ENCODE measurements at regions not wholly inside any gene's neighbourhood (a gene's known extent, or its start where the extent isn't known, plus 50 kb on each side); places are given as distances from the start of the nearest gene placed in this dataset.
"Not testable (repeated sequence)": the region's sequence is repeated elsewhere in the genome, so short reads cannot be mapped to it uniquely, and the experiment has no call there.

- Histone ChIP-seq H3K4me1 (ENCODE audit: control insufficient read depth in 3 of 3, insufficient read depth in 2 of 3, low read depth in 1 of 3, low read length in 2 of 3) (no peaks in the 10 kb centered on the region), H3K36me3 (ENCODE audit: control insufficient read depth in 3 of 3, insufficient read depth in 2 of 3, low read depth in 1 of 3, low read length in 3 of 3) (no peaks in the 10 kb centered on the region), H3K9me3 (ENCODE audit: control insufficient read depth in 2 of 2, insufficient read depth in 1 of 2, low read depth in 1 of 2, low read length in 1 of 2) (peaks cover 6 to 22% of the 10 kb centered on the region in 2 donors), H3K27me3 (ENCODE audit: control insufficient read depth in 3 of 3, insufficient read depth in 3 of 3, low read length in 3 of 3) (no peaks in the 10 kb centered on the region), H3K27ac (ENCODE audit: low read depth in 1 of 3, low read length in 2 of 3) (no peak overlapping the region), H3K4me3 (ENCODE audit: low read depth in 1 of 3, low read length in 3 of 3) (no peak overlapping the region)
- DNase-seq (no peak), FAIRE-seq (no peak)
- 44 to 51% (median 49%) methylated on average over 5 of the region's 5 CpGs for WGBS, 3 donors
Measured at GRCh38 chr17:22515599-22515998, 823.3 kb downstream of the KCNJ18 start.

- 73 to 80% (median 76%) methylated on average over 26 of the region's 26 CpGs for WGBS, 3 donors
- no peak for DNase-seq
- peaks cover 6 to 19% of the 10 kb centered on the region in 2 donors for H3K9me3 ChIP-seq (ENCODE audit: control insufficient read depth in 2 of 2, insufficient read depth in 1 of 2, low read depth in 1 of 2, low read length in 1 of 2)
- H3K4me3 ChIP-seq (ENCODE audit: low read depth in 1 of 3, low read length in 3 of 3): no peak overlapping the region
- no peak overlapping the region for H3K27ac ChIP-seq (ENCODE audit: low read depth in 1 of 3, low read length in 2 of 3)
- no peak for FAIRE-seq
- no peaks in the 10 kb centered on the region for H3K4me1 ChIP-seq (ENCODE audit: control insufficient read depth in 3 of 3, insufficient read depth in 2 of 3, low read depth in 1 of 3, low read length in 2 of 3)
- H3K27me3 ChIP-seq (ENCODE audit: control insufficient read depth in 3 of 3, insufficient read depth in 3 of 3, low read length in 3 of 3): no peaks in the 10 kb centered on the region
- no peaks in the 10 kb centered on the region for H3K36me3 ChIP-seq (ENCODE audit: control insufficient read depth in 3 of 3, insufficient read depth in 2 of 3, low read depth in 1 of 3, low read length in 3 of 3)
Measured at GRCh38 chr17:22516861-22517636, 824.7 kb downstream of the KCNJ18 start.

- FAIRE-seq: no peak
- WGBS, 3 donors: 59 to 75% (median 69%) methylated on average over 20 of the region's 20 CpGs
Measured at GRCh38 chr17:22517716-22518115, 825.4 kb downstream of the KCNJ18 start.

GRCh38 chr17:22518185-22518584, 825.9 kb downstream of the KCNJ18 start:
- no peak overlapping the region for H3K4me3 ChIP-seq (ENCODE audit: low read depth in 1 of 3, low read length in 3 of 3)
- H3K27ac ChIP-seq (ENCODE audit: low read depth in 1 of 3, low read length in 2 of 3): no peak overlapping the region
- H3K4me1 ChIP-seq (ENCODE audit: control insufficient read depth in 3 of 3, insufficient read depth in 2 of 3, low read depth in 1 of 3, low read length in 2 of 3): no peaks in the 10 kb centered on the region
- DNase-seq: no peak
- no peaks in the 10 kb centered on the region for H3K27me3 ChIP-seq (ENCODE audit: control insufficient read depth in 3 of 3, insufficient read depth in 3 of 3, low read length in 3 of 3)
- peaks cover 4 to 15% of the 10 kb centered on the region in 2 donors for H3K9me3 ChIP-seq (ENCODE audit: control insufficient read depth in 2 of 2, insufficient read depth in 1 of 2, low read depth in 1 of 2, low read length in 1 of 2)
- no peak for FAIRE-seq
- WGBS, 3 donors: 83 to 89% (median 84%) methylated on average over 10 of the region's 10 CpGs
- no peaks in the 10 kb centered on the region for H3K36me3 ChIP-seq (ENCODE audit: control insufficient read depth in 3 of 3, insufficient read depth in 2 of 3, low read depth in 1 of 3, low read length in 3 of 3)

More at GRCh38 chr17:22517716-22518115, 825.4 kb downstream of the KCNJ18 start:
- H3K27me3 ChIP-seq (ENCODE audit: control insufficient read depth in 3 of 3, insufficient read depth in 3 of 3, low read length in 3 of 3): no peaks in the 10 kb centered on the region
- H3K36me3 ChIP-seq (ENCODE audit: control insufficient read depth in 3 of 3, insufficient read depth in 2 of 3, low read depth in 1 of 3, low read length in 3 of 3): no peaks in the 10 kb centered on the region
- H3K27ac ChIP-seq (ENCODE audit: low read depth in 1 of 3, low read length in 2 of 3): no peak overlapping the region
- peaks cover 4 to 16% of the 10 kb centered on the region in 2 donors for H3K9me3 ChIP-seq (ENCODE audit: control insufficient read depth in 2 of 2, insufficient read depth in 1 of 2, low read depth in 1 of 2, low read length in 1 of 2)
- no peak for DNase-seq
- H3K4me1 ChIP-seq (ENCODE audit: control insufficient read depth in 3 of 3, insufficient read depth in 2 of 3, low read depth in 1 of 3, low read length in 2 of 3): no peaks in the 10 kb centered on the region
- H3K4me3 ChIP-seq (ENCODE audit: low read depth in 1 of 3, low read length in 3 of 3): no peak overlapping the region

GRCh38 chr17:22548873-22549272, 856.5 kb downstream of the KCNJ18 start:
- not testable (repeated sequence) for DNase-seq; H3K27ac ChIP-seq (ENCODE audit: low read depth in 1 of 3, low read length in 2 of 3); H3K9me3 ChIP-seq (ENCODE audit: control insufficient read depth in 2 of 2, insufficient read depth in 1 of 2, low read depth in 1 of 2, low read length in 1 of 2); H3K36me3 ChIP-seq (ENCODE audit: control insufficient read depth in 3 of 3, insufficient read depth in 2 of 3, low read depth in 1 of 3, low read length in 3 of 3); H3K4me1 ChIP-seq (ENCODE audit: control insufficient read depth in 3 of 3, insufficient read depth in 2 of 3, low read depth in 1 of 3, low read length in 2 of 3); H3K27me3 ChIP-seq (ENCODE audit: control insufficient read depth in 3 of 3, insufficient read depth in 3 of 3, low read length in 3 of 3); FAIRE-seq; H3K4me3 ChIP-seq (ENCODE audit: low read depth in 1 of 3, low read length in 3 of 3)
- WGBS, 3 donors: 32 to 49% (median 44%) methylated on average over 1 of the region's 1 CpG

GRCh38 chr17:22551695-22552415, 859.5 kb downstream of the KCNJ18 start:
- H3K27me3 ChIP-seq (ENCODE audit: control insufficient read depth in 3 of 3, insufficient read depth in 3 of 3, low read length in 3 of 3); H3K4me3 ChIP-seq (ENCODE audit: low read depth in 1 of 3, low read length in 3 of 3); H3K36me3 ChIP-seq (ENCODE audit: control insufficient read depth in 3 of 3, insufficient read depth in 2 of 3, low read depth in 1 of 3, low read length in 3 of 3); H3K9me3 ChIP-seq (ENCODE audit: control insufficient read depth in 2 of 2, insufficient read depth in 1 of 2, low read depth in 1 of 2, low read length in 1 of 2); DNase-seq; H3K27ac ChIP-seq (ENCODE audit: low read depth in 1 of 3, low read length in 2 of 3); FAIRE-seq; H3K4me1 ChIP-seq (ENCODE audit: control insufficient read depth in 3 of 3, insufficient read depth in 2 of 3, low read depth in 1 of 3, low read length in 2 of 3): not testable (repeated sequence)
- WGBS, 3 donors: 75 to 84% (median 83%) methylated on average over 21 to 23 of the region's 23 CpGs

GRCh38 chr17:22569459-22570143, 877.3 kb downstream of the KCNJ18 start:
- WGBS, 3 donors: 87 to 90% (median 87%) methylated on average over 21 of the region's 21 CpGs

GRCh38 chr17:22570144-22570845, 878.0 kb downstream of the KCNJ18 start:
- FAIRE-seq (no peak), DNase-seq (no peak)
- peaks cover 7 to 21% of the 10 kb centered on the region in 2 donors for H3K9me3 ChIP-seq (ENCODE audit: control insufficient read depth in 2 of 2, insufficient read depth in 1 of 2, low read depth in 1 of 2, low read length in 1 of 2)
- no peaks in the 10 kb centered on the region for H3K36me3 ChIP-seq (ENCODE audit: control insufficient read depth in 3 of 3, insufficient read depth in 2 of 3, low read depth in 1 of 3, low read length in 3 of 3)
- no peaks in the 10 kb centered on the region for H3K27me3 ChIP-seq (ENCODE audit: control insufficient read depth in 3 of 3, insufficient read depth in 3 of 3, low read length in 3 of 3)
- H3K4me3 ChIP-seq (ENCODE audit: low read depth in 1 of 3, low read length in 3 of 3): no peak overlapping the region
- H3K4me1 ChIP-seq (ENCODE audit: control insufficient read depth in 3 of 3, insufficient read depth in 2 of 3, low read depth in 1 of 3, low read length in 2 of 3): no peaks in the 10 kb centered on the region
- 79 to 85% (median 85%) methylated on average over 17 of the region's 17 CpGs for WGBS, 3 donors
- no peak overlapping the region for H3K27ac ChIP-seq (ENCODE audit: low read depth in 1 of 3, low read length in 2 of 3)

More at GRCh38 chr17:22569459-22570143, 877.3 kb downstream of the KCNJ18 start:
- DNase-seq (no peak), FAIRE-seq (no peak)
- Histone ChIP-seq H3K4me1 (ENCODE audit: control insufficient read depth in 3 of 3, insufficient read depth in 2 of 3, low read depth in 1 of 3, low read length in 2 of 3) (no peaks in the 10 kb centered on the region), H3K36me3 (ENCODE audit: control insufficient read depth in 3 of 3, insufficient read depth in 2 of 3, low read depth in 1 of 3, low read length in 3 of 3) (no peaks in the 10 kb centered on the region), H3K27me3 (ENCODE audit: control insufficient read depth in 3 of 3, insufficient read depth in 3 of 3, low read length in 3 of 3) (no peaks in the 10 kb centered on the region), H3K27ac (ENCODE audit: low read depth in 1 of 3, low read length in 2 of 3) (no peak overlapping the region), H3K4me3 (ENCODE audit: low read depth in 1 of 3, low read length in 3 of 3) (no peak overlapping the region), H3K9me3 (ENCODE audit: control insufficient read depth in 2 of 2, insufficient read depth in 1 of 2, low read depth in 1 of 2, low read length in 1 of 2) (peaks cover 7 to 21% of the 10 kb centered on the region in 2 donors)
